Fibroblast of skin of right biceps (primary cell): ENCODE measurements at regions not wholly inside any gene's neighbourhood (a gene's known extent, or its start where the extent isn't known, plus 50 kb on each side); places are given as distances from the start of the nearest gene placed in this dataset.
"Not testable (repeated sequence)": the region's sequence is repeated elsewhere in the genome, so short reads cannot be mapped to it uniquely, and the experiment has no call there.

Source experiments
- DNase-seq: peaks from one replicate; pipeline ENCODE4 v3.0.0-alpha.2; 2013

DNA sequence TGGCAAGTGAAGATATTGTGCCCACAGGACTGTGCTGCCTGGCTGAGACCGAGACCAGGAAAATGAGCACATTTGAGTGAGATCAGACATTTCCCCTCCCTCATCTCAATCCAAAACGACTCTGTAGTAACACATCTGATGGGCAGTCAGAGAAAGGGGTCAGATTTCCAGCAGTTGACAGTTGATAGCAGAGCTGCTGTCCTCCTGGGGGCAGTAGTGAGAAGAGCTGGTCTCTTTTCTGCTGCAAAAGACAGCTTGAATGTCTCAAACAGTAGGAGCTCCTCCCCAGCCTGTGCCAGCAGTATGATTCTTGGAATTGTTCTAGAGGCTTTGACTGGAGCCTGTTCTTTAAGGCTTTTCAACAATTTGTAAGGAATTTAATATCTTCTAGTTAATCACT lies 1396.3 kb downstream of the RPIA start:
- not testable (repeated sequence) for DNase-seq

DNA sequence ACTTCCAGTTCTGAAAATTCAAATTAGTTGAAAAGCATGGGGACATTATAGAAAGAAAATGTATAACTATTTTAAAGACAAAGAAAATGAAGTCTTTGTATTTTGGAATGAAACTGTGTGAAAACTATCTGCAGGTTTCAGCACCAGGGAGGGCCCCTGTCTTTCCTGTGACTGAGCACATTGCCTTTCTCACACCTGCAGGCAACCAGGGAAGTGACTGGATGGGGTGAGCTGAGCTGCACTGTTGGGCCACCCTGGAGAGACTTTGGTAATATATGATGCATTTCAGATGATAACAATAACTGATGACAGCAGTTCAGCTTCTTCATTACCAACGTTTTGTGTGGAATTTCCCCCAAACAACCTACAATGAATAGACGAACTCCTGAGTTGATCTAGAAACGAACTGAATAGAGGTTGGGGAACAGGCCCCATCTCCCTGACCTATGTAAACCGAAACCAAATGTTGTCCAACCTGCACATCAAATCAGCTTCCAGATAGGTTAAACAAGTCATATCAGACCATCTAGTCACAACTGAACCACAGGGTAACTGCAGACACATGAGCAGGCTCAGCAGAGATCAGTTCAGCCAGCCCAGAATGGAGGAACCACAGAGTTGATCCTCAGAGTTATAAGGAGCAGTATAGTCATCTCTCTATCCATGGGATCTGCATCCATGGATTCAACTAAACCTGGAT lies 1402.2 kb downstream of the RPIA start:
- not testable (repeated sequence) for DNase-seq

DNA sequence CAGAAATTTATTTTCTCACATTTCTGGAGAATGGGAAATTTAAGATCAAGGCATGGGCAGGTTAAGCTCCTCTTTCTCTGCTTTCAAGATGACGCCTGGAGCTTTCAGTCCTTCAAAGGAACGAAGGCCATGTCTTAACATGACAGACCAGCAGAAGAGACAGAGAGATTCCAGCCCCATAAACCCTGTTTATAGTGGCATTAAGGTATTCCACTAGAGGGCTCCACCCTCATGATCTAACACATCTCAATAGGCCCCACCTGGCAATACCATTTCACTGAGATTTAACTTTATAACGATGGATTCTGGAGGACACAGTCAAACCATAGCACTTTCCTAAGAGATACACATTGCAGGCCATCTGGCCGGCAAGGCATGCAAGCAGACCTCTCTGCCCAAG lies 1406.1 kb downstream of the RPIA start:
- DNase-seq: not testable (repeated sequence)

DNA sequence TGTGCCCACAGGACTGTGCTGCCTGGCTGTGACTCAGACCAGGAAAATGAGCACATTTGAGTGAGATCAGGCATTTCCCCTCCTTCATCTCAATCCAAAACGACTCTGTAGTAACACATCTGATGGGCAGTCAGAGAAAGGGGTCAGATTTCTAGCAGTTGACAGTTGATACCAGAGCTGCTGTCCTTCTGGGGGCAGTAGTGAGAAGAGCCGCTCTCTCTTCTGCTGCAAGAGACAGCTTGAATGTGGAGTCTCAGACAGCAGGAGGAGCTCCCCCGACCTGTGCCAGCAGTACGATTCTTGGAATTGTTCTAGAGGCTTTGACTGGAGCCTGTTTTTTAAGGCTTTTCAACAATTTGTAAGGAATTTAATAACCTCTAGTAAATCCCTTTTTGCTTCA lies 1413.7 kb downstream of the RPIA start:
- DNase-seq: not testable (repeated sequence)

DNA sequence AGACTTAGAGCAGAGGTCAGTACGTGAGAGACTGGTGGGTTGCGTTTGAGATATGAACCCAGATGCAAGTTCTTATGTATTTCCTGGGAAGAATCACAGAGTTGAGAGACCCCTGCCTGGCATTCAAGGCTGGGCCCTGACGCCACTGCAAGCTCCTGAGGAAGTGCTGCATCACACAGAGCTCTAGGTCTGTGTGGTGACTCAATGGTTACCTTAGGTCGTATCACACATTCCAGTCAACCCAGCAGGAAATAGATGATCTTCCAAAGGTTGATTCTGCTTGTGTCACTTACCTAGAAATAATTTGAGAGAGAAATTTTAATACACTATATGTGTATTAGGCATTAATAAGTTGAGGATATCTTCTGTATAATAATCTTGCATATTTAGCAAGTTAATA lies 1431.9 kb downstream of the RPIA start:
- not testable (repeated sequence) for DNase-seq

DNA sequence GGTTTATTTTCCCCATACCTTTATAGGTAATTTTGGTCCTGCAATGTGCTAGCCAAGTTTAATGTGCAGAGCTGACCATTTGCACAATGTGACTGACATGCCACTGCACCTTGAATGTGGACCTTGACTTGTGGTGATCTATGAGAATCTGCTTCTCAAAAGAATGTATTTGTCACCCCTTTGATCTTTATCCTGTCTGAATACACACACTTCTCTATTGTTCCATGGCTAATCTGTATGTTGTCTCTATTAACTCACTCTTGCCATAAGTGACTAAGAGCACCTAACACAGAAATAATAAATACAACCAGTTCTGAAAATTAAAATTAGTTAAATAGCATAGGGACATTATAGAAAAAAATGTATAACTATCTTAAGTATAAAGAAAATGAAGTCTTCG lies 1447.6 kb downstream of the RPIA start:
- DNase-seq: not testable (repeated sequence)

DNA sequence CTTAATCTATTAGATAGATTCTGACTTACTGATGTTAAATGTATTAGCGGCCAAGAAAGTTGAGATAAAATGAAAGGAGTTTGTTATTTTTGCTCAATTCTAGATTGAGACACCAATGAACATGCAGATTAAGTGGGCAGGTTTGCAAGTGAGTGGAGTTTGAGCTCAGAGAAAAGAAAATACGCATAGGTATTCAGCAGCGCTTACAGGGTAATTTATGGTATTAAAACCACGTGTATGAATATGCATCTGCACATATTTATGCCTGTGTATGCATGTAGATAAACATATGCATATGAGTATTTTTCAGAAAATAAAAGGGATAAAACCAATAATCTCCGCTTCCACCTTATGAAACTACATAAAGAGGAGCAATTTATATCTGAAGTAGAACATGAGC lies 1450.1 kb downstream of the RPIA start:
- not testable (repeated sequence) for DNase-seq

DNA sequence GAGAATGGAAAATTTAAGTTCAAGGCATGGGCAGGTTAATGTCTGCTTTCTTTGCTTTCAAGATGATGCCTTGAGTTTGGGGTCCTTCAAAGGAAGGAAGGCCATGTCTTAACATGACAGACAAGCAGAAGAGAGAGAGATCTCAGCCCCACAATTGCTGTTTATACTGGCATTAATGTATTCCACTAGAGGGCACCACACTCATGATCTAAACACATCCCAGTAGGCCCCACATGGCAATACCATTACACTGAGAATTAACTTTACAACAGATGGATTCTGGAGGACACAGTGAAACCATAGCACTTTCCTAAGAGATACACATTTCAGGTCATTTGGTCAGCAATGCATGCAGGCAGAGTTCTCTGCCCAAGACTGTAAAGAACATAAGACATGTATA lies 1460.3 kb downstream of the RPIA start:
- not testable (repeated sequence) for DNase-seq

DNA sequence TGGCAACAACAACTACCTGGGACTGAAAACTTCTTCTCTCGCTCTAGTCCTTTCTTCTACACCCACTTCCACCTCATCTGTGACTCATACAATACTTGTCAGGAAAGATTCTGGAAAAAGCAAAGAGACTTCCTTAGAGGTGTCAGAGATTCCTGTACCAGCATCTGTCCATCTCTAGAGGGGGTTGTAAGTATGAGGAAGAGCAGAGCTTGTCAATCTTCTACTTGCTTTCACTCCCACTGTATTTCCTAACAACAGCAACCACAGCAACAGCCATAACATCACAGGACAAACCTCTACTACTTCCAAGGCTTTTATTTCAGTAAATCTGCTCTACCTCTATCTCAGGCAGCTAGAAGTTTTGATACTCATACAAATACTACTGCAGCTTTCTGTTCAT lies 1479.5 kb downstream of the RPIA start:
- not testable (repeated sequence) for DNase-seq

DNA sequence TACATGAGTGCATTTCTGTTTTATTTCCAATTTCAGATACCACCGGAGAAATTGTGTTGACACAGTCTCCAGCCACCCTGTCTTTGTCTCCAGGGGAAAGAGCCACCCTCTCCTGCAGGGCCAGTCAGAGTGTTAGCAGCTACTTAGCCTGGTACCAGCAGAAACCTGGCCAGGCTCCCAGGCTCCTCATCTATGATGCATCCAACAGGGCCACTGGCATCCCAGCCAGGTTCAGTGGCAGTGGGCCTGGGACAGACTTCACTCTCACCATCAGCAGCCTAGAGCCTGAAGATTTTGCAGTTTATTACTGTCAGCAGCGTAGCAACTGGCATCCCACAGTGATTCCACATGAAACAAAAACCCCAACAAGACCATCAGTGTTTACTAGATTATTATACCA lies 1481.6 kb downstream of the RPIA start:
- DNase-seq: not testable (repeated sequence)

DNA sequence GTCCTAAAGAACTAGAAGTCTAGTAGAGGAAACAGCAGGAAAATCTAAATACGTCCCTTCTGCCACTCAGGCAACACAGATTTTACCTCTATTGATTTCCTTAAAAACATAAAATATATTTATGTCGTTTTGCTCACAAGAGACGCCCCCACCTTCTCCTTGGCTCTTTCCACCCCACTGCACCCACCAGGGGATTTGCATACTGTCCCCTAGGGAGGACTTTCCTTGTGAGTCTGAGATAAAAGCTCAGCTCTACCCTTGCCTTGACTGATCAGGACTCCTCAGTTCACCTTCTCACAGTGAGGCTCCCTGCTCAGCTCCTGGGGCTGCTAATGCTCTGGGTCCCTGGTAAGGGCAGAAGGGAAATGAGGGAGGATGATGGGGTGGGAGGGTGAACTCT lies 1488.1 kb downstream of the RPIA start:
- not testable (repeated sequence) for DNase-seq

DNA sequence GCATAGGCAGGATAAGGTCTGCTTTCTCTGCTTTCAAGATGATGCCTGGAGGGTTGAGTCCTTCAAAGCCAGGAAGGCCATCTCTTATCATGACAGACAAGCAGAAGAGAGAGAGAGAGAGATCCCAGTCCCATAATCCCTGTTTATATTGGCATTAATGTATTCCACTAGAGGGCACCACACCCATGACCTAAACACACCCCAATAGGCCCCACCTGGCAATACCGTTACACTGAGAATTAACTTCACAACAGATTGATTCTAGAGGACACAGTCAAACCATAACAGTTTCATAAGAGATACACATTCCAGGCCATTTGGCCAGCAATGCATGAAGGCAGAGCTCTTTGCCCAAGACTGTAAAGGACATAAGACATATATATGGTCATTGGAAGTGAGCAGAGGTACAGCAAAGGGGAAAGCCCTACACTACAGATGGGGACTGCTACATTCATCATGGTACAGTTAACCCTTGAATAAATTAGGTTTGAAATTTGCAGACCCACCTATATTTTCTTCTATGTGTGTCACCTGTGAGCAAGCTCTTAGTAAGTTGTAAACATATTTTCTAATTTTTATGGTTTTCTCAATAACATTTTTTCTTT lies 1516.1 kb downstream of the RPIA start:
- no peak for DNase-seq

DNA sequence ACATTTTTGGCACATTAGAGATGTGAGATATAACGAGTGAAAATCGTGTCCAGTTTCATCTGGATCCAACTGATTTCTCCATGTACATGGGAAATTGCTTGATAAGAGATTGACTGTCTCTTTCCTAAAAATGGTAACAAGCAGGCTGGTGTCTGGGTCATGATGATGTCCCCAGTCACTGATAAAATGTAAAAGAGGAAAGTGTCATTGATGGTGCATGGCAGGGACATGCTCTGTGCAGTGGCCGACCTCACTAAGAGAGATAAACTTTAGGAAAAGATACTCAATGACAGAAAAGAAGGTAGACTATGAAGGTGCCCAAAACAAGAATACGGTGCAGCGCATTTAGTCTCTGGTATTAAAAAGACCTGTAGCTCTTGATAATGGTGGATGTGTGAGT lies 1517.5 kb downstream of the RPIA start:
- no peak for DNase-seq

DNA sequence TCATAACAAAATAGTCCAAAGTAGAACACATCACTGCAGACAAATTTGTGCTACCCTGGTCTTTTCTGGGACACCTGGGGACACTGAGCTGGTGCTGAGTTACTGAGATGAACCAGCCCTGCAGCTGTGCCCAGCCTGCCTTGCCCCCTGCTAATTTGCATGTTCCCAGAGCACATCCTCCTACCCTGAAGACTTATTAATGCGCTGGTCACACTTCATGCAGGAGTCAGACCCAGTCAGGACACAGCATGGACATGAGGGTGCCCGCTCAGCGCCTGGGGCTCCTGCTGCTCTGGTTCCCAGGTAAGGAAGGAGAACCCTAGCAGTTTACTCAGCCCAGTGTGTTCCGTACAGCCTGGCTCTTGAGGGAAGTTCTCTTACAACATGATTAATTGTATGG lies 1518.3 kb downstream of the RPIA start:
- DNase-seq: no peak

DNA sequence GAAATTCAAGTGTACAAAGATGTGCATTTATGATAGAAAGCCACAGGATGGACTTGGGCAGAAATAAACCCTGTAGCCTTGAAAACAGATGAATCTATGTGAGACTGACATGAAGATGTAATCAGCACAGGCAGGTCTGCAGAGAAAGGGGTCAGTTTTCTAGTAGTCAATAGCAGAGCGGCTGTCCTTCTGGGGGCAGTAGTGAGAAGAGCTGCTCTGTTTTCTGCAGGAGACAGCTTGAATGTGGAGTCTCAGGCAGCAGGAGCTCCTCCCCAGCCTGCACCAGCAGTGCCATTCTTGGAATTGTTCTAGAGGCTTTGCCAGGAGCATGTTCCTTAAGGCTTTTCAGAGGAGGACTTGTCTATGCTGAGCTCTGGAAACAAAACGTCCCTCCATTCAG lies 1524.4 kb downstream of the RPIA start:
- DNase-seq: not testable (repeated sequence)

DNA sequence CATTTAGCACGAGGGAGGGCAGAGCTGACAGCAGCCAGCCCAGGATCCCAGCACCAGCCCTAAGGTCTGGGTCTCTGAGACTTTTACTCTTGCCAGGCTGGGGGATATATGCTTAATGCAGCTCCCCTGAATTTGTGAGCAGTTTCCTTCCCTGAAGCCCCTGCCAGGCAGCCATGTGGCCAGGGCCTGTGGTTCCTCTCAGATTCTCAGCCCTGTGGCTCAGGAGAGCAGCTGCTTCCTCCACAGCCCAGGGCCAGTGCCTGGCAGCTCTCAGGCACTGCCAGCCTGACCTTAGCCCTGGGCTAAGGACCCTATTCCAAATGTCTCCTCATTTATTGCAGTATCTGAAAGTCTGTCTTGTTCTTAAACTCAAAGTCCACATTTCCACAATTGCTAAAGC lies 1525.3 kb downstream of the RPIA start:
- DNase-seq: not testable (repeated sequence)

DNA sequence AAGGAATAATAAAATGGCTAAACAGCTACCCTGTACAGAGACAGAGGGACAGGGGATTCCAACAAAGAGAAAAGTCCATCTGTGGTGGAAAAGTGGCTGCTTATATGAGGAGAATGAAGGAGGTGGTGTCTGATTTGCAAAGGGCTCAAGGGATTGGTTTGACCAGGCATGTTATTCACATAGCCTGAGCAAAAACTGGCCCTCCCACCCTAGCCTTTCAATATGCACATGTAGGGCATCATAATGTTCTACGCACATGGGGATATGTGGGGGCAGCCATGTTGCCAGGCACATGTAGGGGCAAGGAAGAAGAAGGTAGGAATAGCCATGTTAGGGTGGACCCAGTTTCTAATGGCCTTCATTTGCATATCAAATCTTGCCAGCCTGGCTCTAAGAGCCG lies 1527.1 kb downstream of the RPIA start:
- DNase-seq: not testable (repeated sequence)

DNA sequence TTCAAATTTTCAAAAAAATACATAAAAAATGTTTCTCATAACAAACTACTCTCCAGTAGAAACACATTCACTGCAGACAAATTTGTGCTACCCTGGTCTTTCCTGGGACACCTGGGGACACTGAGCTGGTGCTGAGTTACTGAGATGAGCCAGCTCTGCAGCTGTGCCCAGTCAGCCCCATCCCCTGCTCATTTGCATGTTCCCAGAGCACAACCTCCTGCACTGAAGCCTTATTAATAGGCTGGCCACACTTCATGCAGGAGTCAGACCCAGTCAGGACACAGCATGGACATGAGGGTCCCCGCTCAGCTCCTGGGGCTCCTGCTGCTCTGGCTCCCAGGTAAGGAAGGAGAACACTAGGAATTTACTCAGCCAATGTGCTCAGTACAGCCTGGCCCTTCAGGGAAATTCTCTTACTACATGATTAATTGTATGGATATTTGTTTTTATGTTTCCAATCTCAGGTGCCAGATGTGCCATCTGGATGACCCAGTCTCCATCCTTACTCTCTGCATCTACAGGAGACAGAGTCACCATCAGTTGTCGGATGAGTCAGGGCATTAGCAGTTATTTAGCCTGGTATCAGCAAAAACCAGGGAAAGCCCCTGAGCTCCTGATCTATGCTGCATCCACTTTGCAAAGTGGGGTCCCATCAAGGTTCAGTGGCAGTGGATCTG lies 1529.3 kb downstream of the RPIA start:
- not testable (repeated sequence) for DNase-seq

DNA sequence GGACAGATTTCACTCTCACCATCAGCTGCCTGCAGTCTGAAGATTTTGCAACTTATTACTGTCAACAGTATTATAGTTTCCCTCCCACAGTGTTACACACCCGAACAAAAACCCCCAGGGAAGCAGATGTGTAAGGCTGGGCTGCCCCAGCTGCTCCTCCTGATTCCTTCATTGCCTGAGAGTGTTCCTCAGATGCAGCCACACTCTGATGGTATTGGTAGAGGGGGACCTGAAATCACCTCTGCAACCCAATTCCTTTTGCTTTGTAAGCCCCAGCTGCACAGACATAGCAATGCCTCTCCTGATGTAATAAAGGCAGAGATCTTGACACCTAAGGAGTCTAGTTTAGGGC lies 1529.8 kb downstream of the RPIA start:
- no peak for DNase-seq

DNA sequence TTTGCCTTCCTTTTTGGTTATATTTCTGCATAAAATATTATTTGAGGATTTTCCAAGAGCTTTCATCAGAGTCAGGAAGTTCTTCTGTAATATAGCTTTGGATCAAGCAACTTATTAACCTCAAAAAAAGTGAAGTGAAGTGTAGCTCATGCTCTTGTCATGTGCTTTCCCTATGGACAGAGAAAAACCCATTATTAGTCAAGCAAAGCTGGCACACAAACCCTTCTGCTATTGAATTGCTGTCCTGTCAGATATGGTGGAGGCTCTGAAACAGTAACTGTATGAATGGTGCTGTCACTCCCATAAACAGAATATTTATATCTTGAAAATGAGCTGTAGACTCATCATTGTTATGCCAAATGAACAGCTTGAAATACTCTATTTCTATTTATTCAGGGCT lies 1533.3 kb downstream of the RPIA start:
- not testable (repeated sequence) for DNase-seq

DNA sequence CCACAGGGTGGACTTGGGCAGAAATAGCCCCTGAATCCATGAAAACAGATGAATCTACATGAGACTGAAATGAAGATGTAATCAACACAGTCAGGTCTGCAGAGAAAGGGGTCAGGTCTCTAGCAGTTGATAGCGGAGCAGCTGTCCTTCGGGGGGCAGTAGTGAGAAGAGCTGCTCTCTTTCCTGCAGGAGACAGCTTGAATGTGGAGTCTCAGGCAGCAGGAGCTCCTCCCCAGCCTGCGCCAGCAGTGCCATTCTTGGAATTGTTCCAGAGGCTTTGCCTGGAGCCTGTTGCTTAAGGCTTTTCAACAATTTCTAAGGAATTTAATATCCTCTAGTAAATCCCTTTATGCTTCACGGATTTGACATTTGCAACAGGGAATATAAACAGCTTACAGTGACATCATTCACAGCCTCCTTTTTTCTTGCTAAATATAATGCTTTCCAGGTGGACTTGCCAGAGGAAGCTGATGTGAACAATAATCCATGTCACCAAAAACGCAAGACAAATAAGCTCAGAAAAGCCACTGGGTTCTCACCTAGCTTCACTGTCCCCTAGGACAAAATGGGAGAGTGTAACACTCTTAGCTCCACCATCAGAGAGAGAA lies 1535.1 kb downstream of the RPIA start:
- DNase-seq: not testable (repeated sequence)

DNA sequence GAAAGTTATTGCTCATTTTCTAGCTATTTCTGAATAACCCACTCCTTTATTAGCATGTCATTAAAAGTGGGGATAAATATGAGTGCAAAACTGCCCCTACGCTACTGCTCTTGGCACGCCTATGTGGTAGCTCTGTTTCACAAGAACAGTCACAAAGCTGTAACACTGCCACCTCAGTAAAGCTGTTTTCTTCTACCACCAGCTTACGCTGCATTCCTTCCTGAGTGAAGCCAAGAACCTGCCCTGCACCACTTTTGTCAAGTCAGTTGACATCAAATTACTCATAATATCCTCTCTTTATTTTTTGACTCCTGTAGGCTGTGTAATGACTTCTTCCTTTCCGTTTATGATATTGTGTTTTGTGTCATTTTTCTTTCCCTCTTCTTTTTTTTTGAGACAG lies 1539.7 kb downstream of the RPIA start:
- DNase-seq: not testable (repeated sequence)

DNA sequence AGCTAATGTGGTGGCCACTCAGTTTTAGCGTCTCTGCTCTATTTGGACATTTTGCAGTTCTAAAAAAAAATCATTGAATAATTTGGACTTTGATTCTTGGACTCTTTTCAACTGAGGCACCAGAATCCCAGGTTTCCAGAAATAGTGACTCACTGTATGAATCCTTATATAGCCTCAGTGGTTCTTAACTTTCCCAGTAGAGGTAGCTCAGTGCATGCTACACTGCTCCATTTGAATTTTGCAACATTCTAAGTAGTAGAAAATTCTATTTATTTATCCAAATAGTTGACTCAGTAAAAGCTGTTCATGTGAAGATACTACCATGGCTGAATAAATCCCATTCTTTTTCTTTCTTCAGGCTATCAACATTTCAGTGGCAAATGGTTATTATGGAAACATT lies 1544.0 kb downstream of the RPIA start:
- DNase-seq: not testable (repeated sequence)

DNA sequence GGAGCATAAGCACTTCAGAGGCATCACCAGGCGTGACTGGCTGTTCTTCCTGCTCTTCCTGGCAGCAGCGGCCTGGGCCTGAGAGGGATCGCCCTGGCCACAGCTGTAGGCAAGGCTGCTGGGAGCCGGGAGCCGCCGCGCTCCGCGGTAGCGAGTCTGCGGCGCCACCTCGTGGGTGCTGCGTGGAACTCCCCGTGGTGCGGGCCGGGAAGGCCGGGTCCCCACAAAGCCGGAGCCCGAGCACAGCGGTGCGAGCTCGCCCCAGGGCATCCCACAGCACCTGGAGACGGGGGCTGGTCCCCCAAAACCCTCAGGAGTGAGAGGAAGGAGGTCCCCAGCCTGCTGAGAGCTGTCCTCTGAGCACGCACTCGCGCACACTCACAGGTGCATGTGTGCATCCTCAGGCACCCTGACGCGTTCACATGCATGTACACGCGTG lies 1546.5 kb downstream of the RPIA start:
- DNase-seq: peak; percentile 6
